ENCODE measurements at regions not wholly inside any gene's neighbourhood (a gene's known extent, or its start where the extent isn't known, plus 50 kb on each side); places are given as distances from the start of the nearest gene placed in this dataset.

DNA sequence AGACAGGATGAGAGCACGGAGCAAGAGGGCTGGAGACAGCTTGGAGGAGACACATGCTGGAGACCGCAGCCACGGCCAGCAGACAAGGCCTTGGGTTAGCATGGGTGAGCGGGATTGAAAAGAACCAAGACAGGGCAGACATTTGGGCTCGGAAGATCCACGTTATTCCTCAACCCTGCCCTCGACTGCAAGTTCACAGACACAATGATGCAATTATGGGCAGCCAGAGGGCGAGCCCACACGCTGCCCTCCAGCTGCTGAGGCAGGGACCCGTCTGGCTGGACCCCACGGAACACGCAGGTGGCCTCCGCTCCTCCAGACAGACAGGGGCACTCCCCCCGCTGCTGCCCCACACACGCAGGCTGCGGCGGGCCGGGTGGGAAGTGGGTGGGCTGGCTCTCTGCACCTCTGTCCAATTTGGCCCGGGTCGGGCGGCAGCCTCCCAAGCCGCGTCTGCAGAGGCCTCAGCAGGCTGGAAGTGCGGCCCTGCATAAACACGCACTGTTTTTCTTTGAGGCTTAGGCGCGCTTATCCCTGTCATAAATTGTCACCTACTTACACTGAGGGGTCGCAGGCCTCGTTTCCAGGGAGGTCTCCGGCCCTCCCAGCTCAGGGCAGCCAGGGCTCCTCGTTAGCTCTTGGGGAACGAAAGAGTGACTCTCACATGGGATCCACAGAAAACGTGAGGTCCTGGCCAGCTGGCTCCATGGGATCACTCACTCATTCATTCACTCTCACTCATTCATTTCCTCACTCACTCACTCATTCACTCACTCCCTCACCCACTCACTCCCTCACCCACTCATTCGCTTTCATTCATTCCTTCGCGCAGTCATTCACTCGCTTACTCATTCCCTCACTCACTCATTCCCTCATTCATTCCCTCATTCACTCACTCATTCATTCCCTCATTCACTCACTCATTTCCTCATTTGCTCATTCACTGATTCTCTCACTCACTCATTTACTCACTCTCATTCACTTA, 303.9 kb downstream of the C16orf95 start:
- H3K4me3 ChIP-seq (ENCODE audit: low read length): no peak overlapping the region
- TF ChIP-seq, protein P1, sequence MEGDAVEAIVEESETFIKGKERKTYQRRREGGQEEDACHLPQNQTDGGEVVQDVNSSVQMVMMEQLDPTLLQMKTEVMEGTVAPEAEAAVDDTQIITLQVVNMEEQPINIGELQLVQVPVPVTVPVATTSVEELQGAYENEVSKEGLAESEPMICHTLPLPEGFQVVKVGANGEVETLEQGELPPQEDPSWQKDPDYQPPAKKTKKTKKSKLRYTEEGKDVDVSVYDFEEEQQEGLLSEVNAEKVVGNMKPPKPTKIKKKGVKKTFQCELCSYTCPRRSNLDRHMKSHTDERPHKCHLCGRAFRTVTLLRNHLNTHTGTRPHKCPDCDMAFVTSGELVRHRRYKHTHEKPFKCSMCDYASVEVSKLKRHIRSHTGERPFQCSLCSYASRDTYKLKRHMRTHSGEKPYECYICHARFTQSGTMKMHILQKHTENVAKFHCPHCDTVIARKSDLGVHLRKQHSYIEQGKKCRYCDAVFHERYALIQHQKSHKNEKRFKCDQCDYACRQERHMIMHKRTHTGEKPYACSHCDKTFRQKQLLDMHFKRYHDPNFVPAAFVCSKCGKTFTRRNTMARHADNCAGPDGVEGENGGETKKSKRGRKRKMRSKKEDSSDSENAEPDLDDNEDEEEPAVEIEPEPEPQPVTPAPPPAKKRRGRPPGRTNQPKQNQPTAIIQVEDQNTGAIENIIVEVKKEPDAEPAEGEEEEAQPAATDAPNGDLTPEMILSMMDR (IDR thresholded peaks at IDR 0.05; ENCODE audit: insufficient read depth, low read depth, low read length, missing control alignments): no peak
- no peak for DNase-seq (ENCODE audit: low read depth)

DNA sequence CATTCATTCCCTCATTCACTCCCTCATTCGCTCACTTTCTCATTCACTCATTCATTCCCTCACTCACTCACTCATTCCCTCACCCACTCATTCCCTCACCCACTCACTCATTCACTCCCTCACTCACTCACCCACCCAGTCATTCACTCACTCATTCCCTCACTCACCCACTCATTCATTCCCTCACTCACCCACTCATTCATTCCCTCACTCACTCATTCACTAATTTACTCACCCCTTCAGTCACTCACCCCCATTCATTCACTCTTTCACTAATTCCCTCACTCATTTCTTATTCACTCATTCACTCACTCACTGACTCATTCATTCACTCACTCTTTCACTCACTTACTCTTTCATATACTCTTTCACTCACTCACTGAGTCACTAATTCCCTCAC, 303.1 kb downstream of the C16orf95 start:
- H3K4me3 ChIP-seq (ENCODE audit: low read length): no peak overlapping the region
- DNase-seq (ENCODE audit: low read depth): no peak
- TF ChIP-seq, protein P1 (IDR thresholded peaks at IDR 0.05; ENCODE audit: insufficient read depth, low read depth, low read length, missing control alignments): no peak

DNA sequence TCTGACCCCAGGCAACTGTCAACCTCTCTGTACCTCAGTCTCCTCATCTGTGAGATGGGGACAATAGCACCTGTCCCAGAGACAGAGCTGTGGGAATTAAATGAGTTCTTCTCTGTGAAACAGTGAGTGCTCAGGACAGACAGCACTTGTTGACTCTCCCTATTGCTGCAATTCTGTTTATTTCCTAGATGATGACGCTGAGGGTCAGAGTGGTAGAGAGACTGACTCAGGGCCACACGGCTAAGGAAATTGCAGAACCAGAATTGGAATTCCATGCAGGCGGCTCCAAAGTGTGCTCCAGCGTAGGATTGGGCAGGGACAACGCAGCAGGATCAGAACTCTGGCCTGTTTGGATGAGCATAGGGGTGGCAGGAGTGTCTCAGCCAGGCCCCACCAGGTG, 302.2 kb downstream of the C16orf95 start:
- TF ChIP-seq, protein P1 (IDR thresholded peaks at IDR 0.05; ENCODE audit: insufficient read depth, low read depth, low read length, missing control alignments): no peak
- no peak overlapping the region for H3K4me3 ChIP-seq (ENCODE audit: low read length)
- DNase-seq (ENCODE audit: low read depth): no peak

DNA sequence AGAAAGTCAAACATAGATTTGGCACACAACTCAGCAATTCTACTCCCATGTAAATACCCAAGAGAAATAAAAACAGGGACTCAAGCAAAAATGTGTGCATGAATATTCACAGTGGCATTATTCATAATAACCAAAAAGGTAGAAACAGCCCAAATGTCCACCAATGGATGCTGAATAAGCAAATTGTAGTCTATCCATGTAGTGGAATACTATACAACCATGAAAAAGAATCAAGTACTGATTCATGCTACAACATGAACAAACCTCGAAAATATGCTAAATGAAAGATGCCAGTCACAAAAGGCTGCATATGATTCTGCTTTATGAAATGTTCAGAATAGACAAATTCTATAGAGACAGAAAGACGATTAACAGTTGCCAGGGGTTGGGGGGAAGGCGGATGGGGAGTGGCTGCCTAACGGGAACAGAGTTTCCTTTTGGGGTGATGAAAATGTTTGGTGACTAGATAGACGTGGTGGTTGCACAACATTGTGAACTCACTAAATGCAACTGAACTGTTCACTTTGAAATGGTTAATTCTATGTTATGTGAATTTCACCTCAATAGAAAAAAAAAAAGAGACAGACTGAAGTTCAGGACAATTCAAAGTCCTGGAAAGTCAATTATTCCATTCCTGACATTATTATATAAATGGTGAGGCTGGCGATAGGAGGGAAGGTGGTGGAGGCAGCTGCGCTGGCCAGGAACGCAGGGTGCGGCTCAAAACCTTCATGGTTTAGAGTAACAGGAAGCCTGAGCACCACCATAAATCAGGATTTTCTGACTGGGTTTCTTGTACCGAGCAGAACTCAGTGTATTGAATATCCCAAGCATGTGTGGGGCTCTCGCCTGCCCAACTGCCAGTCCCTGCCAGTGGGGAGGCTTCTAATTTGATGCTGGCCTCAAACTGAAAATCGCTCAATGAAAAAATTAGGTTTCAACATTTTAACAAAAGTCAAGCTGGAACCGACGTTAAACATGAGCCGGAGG, 300.9 kb downstream of the C16orf95 start:
- no peak for DNase-seq (ENCODE audit: low read depth)
- no peak overlapping the region for H3K4me3 ChIP-seq (ENCODE audit: low read length)
- TF ChIP-seq, protein P1 (IDR thresholded peaks at IDR 0.05; ENCODE audit: insufficient read depth, low read depth, low read length, missing control alignments): no peak

DNA sequence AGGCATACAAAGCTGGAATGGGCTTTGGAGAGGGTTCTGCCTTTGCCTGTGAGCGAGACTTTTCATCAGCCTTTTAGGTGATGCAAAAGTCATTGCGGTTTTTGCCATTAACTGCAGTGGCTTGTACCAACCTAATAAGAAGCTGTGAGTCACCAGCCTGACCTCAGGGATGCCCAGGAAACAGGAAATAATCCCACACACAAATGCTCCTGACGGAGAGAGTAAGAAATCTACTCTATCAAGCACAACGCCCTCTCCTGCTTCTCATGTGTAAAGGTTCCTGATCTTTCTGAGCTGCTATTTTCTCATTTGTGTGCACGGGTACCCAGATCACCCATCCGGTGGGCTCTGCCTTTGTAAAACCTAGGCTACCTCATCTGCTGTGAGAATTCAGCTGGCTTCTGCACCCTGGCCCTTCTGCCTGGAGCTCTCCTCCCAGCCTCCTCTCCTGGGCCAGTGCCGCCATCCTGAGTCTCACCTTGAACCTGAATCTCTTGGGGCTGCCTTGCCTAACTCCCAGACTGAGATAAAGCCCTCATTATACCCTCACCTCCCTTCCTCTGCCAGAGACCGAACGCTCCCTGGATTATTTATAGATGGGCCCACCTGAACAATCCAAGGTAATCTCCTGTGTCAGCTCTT, 299.7 kb downstream of the C16orf95 start:
- H3K4me3 ChIP-seq (ENCODE audit: low read length): no peak overlapping the region
- peak; percentile 93 for DNase-seq (ENCODE audit: low read depth)
- TF ChIP-seq, protein P1 (IDR thresholded peaks at IDR 0.05; ENCODE audit: insufficient read depth, low read depth, low read length, missing control alignments): peak; percentile 43

DNA sequence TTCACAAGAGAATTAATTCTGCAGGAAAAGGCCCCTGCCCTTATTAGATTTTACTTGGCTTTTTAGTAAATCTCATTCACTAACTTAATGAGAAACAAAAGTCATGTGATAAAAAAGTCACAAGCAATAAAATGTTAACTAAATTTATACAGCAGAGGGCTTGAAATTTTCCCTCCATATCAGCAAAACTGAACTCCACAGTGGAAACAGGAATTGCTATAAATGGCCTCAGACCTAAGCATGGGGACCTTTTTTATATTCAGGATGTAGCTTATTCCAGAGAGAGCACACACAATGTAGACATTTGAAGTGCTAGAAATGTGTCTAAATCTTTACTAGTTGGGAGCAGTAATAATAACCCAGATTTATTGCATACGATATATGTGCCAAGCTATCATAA, 291.5 kb downstream of the C16orf95 start:
- TF ChIP-seq, protein P1 (IDR thresholded peaks at IDR 0.05; ENCODE audit: insufficient read depth, low read depth, low read length, missing control alignments): no peak
- no peak overlapping the region for H3K4me3 ChIP-seq (ENCODE audit: low read length)
- DNase-seq (ENCODE audit: low read depth): no peak
